Epidermal melanocyte (primary cell): ENCODE measurements at regions not wholly inside any gene's neighbourhood (a gene's known extent, or its start where the extent isn't known, plus 50 kb on each side); places are given as distances from the start of the nearest gene placed in this dataset.
"Not testable (repeated sequence)": the region's sequence is repeated elsewhere in the genome, so short reads cannot be mapped to it uniquely, and the experiment has no call there.

Source experiments
- DNase-seq: peaks from one replicate; pipeline ENCODE4 v3.0.0; 2011; ENCODE audit warnings: low spot score; ENCODE audit not compliant: insufficient read length

DNA sequence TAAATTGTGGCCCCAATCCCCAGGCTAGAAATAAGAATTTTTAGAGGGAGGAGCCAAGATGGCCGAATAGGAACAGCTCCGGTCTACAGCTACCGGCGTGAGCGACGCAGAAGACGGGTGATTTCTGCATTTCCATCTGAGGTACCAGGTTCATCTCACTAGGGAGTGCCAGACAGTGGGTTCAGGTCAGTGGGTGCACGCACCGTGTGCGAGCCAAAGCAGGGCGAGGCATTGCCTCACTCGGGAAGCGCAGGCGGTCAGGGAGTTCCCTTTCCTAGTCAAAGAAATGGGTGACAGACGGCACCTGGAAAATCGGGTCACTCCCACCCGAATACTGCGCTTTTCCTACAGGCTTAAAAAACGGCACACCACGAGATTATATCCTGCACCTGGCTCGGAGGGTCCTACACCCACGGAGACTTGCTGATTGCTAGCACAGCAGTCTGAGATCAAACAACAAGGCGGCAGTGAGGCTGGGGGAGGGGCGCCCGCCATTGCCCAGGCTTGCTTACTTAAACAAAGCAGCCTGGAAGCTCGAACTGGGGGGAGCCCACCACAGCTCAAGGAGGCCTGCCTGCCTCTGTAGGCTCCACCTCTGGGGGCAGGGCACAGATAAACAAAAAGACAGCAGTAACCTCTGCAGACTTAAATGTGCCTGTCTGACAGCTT, 257.7 kb upstream of the MEIS1 start:
- not testable (repeated sequence) for DNase-seq

DNA sequence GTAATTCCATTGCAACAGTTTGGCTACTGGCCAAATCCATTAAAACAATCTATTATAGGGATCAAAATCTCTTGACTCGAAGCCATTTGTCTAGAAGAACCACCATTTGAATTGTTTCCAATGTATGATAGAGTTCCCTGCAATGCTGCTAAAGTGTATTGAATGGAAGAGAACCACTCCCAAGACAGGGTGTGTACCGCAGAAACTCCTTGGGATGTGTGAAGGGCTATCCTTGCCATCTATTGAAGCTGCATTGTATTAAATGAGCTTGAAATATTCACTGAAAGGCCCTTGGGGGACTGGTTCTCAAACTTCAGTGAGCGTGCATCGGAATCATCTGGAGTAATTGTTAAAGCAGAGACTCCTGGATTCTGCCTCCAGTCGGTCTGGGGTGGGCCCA, 260.4 kb upstream of the MEIS1 start:
- no peak for DNase-seq

DNA sequence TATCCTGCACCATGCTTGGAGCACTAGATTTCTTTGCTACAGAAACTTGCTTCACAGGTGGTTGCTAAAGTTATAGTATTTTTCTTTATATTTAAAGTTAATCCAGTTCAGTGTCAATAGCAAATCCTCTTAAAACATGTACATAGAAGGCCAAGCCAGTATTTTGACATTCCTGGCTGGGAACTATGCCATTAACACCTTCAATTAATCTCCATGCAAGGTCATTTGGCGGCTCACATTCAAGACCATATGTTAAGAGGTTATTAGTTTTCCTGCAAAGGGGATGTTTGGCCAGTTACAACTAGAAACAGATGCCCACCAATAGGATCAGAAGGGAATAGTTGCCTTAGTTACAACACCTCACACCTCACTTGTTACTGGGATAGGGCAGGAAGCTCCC, 261.3 kb upstream of the MEIS1 start:
- no peak for DNase-seq

DNA sequence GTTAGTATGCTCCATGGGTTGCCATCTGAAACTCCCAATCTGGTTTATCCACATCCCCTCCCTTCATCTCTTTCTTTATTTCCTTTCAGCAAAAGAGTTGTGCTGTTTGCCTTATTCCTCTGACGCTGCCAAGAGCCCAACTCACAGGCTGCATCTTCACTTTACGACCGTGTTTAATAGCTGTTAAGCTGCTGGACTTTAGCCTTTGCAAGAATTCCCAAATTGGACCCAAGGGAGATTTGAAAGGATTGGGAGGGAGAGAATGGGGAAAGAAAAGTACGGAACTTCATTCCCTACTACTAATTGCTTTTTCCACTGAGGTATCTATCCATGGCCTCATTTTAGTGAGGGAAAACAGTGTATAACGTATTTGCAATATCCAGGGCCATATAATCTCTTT, 263.4 kb upstream of the MEIS1 start:
- DNase-seq = no peak

DNA sequence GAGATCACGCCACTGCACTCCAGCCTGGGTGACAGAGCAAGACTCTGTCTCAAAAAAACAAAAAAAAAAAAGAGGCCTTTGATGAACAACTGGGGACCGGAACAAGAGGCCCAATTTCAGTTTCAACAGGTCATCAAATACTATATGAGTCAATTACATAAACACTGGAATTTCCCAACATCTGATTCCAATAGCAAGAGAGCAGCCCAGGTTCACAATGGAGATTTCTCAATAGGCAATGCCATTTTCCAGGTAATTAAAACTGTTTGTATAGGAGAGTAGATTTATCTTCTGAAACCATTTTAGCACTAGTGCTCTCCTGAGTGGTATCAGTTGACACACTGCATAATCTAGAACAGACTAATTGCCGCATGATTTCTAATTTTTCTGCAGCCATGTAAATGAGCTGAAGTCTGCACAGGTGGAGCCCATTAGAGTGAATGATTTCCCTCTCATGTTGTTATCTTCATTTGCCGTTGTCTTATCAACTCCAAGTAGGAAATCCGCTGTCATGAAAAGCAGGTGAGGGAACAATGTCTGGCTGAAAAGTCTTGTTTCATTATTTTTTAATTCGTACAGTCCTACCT, 264.1 kb upstream of the MEIS1 start:
- DNase-seq = no peak

DNA sequence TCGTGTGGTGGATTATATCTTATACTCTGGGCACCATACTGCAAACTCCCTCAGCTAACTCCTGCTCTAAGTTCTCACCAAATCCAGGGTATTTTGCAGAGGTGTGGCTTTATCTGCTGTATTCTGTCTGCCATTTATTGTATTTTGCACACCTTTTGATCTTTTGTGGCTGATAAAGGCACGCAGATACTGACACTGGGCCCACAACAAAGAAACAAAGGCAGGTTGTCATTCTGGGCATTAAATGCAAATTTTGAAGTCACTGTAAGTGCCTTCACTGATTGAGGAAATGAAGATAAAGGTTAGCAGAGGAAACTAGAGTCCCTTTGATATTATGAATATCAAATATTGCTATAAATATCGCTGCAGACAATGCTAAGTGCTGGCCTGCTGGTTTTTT, 265.8 kb upstream of the MEIS1 start:
- DNase-seq = no peak

DNA sequence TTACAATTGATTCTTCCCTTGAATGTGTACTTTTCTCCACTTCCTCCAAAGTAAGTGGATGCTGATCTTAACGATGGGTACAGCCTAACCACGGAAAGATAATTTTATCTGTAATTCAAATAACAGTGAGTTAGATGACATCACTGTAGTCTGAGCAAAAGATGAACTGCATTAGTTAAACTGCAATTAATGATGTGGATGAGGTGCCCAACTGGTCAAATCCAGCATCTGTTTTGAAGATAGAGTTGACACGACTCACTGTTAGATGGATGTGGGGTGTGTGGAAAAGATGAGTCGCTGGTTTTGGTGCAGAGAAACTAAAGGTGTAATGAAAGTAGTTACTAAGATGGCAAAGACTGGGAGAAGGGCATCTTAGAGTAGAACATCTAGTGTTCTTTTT, 270.5 kb upstream of the MEIS1 start:
- no peak for DNase-seq

DNA sequence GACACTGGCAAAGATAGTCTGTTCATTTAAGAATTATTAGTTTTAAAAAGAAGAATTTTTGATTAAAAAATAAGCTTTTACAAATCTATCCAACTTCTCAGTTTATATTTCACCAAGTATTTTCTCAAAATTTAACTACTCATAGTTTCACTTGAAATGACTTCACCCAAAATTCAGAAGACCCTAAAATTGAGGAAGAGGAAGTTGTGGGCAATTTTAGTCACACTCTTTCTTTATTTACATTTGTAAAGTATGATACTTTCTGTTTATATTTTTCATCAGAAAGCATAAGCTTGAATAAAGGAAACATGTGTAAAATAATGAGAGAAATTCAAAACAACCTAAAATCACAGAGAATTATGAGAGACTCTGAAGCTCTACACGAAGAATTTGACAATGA, 278.8 kb upstream of the MEIS1 start:
- DNase-seq = no peak

DNA sequence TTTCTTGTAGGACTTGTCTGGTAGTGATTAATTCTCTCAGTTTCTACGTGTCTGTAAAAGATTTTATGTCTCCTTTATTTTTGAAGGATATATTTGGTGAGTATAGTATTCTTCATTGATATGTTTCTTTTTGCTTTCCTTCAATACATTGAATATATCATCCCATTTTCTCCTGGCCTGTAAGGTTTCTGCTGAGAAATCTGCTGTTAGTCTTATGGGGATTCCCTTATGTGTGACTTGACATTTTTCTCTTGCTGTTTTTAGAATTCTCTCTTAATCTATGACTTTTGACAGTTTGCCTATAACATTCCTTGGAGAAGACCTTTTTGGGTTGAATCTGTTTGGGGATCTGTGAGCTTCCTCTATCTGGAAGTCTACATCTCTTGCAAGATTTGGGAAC, 281.0 kb upstream of the MEIS1 start:
- no peak for DNase-seq

DNA sequence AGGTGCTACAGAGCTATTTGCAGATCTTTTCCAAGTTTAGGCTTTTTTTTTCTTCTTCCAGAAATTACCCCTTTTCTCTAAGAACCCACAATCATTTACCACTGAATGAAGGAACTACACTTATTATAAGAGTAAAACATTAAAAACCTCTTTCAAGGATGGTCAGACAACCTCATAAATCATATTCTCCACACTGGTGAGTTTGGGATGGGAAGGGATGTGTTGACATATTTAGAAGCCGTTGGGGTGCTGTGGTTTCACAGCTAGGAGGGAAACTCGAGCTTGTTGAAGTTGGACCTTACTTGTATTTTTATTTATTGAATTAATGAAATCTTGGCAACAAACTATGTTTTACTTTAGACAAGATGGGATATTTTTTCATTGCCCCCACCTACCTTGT, 289.4 kb upstream of the MEIS1 start:
- no peak for DNase-seq

DNA sequence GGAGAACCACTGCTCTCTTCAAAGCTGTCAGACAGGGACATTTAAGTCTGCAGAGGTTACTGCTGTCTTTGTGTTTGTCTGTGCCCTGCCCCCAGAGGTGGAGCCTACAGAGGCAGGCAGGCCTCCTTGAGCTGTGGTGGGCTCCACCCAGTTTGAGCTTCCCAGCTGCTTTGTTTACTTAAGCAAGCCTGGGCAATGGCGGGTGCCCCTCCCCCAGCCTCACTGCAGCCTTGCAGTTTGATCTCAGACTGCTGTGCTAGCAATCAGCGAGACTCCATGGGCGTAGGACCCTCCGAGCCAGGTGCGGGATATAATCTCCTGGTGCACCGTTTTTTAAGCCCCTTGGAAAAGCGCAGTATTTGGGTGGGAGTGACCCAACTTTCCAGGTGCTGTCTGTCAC, 290.6 kb upstream of the MEIS1 start:
- not testable (repeated sequence) for DNase-seq

DNA sequence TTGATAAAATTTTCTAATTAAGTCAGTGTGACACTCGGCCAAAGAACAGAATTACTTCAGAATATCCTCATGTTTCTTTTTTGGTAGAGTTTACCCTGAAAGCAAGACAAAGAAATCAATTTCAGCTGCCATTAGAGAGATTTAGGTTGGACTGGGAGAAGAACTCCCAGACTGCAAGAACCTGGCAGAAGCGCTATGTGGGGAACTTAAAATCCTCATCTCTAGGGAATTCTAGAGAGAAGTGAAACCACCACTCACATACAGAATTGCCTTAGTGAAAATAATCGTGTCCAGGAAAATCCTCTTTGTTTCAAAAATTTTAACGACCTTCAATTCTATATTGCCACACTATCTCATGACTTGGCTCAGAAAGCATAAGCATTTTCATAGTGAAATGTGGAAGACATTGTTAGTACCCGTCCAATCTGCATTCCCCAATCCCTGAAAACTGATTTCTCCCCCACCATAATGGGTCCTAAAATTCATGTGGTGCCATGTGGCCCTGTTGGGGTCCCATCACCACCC, 297.3 kb upstream of the MEIS1 start:
- DNase-seq = no peak

DNA sequence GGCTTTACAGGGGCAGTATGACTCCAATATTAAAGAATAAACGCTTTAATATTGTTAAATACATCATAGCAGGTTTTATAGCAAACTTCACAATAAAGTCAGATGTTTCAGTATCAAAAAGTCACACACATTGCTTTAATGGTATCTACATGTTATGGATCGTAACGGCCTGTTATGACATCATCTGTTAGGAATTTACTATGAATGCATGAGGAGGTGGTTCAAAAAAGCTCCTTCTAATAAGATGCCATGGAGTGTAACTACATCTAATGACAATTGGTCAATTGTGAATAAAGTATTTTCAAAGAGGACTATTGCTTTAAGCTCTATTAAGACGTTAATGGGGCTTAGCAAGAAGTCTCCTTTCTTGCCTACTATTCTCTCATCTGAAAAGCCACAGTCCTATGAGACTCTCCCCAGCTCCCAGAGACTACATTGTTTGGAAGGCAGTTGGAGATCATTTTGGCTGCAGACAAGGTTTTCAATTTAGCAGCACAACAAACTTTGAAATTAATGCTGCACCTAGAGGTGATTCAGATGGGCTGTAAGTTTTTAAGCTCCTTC, 300.7 kb upstream of the MEIS1 start:
- no peak for DNase-seq

DNA sequence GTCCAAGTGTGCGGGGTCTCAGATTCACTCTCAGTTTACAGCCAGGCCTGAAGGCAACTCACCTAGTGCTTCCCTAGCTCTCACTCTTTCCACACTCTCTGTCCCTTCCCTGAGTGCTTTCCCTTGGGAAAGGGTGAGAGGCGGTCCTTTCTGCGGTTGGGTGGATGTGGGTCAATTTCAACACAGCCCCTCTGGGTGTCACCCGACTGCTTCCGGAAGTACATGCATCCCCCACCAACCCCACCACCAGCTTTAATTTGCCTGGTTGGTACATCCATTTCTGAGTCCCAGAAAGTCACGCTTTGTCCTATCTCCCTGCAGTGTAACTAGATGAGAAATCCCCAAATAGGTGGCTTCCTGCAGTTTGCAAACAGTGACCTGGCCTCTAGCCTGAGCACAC, 307.3 kb upstream of the MEIS1 start:
- DNase-seq = no peak

DNA sequence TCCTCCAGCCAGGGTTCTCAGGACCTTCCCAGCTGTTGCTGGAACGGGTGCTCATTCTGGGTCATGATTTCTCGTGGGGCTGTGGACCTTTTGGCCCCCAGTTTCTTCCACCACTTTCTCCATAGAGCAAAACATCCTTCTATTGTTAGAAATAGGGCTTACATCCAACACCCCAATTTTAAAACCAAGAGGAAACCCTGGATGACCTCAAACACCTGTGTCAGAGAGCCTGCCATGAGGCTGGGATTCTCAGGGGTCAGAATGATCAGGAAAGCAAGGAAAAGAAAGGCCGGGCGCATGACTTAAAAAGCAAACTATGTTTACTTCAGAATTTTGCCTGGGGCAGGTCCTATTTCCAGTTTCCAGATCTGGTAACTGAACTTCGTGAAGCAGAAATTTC, 307.9 kb upstream of the MEIS1 start:
- no peak for DNase-seq

DNA sequence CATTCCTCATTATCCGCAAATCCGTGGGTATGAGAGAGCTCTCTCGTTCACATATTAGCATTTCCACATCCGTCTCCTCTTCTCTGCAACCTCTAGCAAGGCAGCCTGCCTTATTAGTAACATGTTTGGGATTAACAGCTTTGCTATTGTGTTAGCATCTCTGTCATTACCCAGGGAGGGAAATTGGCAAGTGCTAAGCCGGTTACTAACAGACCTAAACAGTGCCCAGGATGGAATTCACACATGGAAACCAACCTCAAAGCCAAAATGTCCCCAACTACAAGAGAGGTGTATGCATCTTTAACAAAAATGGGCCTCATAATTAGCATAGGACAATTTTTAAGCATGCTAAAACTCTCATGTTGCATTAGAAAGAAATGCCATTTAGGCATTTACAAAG, 309.0 kb upstream of the MEIS1 start:
- no peak for DNase-seq

DNA sequence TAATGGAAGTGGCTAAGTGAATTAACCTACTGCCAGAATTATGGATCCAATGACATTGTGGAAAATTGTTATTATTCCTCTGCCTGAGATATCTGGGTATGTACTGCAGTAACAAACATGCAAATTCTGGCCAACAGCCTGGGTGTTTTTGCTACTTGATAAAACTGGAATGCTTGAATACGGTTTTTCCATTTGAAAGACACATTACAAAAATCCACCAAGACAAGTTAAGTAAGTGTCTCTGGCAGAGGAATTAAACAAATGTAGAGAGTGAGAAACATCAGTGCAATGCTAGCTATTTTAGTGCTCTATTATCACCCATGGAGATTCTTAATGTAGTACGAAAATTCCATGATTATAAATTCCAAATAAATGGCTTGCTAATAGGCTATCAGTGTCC, 312.4 kb upstream of the MEIS1 start:
- DNase-seq = no peak

DNA sequence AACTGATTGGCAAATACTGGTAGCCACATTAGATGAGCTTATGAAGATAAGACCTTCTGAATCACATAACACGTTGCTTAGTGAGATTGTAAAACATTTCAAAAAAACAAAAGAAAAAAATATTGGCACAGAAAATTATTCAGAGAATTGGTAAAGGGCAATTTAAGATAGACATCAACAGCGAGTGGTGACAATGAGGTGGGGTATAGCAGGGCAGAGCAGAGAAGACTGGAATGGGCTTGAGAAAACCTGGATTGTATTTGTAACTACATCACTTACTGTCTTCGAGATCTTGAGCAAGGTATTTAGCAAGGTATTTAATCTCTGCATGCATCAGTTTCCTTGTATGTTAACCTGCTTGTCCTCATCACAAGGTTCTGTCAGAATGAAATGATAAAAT, 313.0 kb upstream of the MEIS1 start:
- no peak for DNase-seq

DNA sequence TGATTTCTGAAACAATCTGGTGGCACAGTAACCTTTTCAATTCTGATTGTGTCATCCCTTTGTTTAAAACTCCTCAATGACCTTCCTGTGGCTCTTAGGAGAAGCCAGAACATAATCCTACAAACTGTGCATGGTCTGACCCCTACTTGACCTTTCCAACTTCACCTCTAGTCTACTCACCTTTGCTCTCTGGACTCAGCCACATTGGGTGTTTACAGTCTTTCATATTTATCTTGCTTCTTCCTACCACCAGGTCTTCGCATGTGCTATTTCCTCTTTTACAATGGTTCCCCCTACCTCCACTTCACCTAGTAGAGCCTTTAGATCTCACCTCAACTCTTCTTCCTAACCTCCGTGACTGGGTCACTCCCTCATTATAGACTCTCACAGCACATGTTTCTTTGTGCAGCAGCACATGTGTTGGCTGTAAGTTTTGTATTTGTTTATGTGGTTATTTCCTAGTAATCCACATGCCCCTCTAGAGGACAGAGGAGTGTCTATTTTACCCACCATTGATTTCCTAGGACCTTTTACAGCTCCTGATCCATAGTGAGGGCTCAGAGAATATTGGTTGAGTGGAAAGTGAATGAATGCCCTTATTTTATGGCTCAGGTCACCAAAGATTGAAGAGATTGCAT, 320.8 kb upstream of the MEIS1 start:
- DNase-seq = no peak

DNA sequence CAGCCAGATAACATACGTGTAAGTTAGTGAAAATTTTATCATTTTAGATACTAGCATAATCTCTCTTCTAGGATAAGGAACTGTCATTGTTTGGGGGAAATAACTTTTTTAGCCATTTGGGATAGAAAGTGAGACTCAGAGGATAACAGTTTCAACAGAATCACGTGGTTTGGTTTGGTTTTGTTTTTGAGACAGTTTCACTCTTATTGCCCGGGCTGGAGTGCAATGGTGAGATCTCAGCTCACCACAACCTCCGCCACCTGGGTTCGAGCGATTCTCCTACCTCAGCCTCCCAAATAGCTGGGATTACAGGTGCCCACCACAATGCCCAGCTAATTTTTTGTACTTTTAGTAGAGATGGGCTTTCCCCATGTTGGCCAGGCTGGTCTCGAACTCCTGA, 323.2 kb upstream of the MEIS1 start:
- DNase-seq = no peak

DNA sequence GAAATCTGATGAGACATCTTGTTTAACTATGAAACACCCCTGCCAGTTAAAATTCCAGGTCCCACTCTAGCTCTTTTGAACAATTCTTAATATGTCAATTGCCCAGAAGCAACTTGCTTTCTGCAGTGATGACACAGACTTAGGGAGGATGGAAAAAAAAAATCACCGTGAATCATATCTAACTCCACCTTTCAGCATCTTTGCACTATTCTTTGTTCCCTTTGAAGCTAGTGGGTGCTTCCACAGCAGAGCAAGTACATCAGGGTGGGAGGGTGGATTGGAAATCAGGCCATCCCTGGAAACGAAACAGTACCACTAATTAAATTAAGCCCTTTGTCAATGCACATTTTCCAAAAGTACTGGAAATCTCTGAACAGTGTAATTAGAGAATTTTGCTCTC, 324.3 kb upstream of the MEIS1 start:
- no peak for DNase-seq

DNA sequence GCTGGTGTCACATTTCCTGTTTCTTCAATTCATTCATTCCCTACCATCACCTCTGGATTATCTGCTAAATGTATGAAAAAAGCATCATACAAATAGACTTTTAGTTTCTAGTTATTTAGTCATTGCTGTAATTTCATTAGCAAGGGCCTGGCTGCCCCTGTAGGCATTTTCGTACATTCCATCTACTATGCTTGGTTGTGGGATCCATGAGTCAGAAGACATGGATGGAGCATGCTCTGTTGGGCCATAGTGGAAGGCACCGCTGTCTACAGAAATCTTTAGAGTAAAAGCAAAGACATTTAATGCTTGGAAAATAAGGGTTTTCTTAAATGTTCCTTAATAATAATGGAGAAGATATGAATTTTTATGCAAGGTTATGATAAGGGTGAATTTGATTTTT, 324.8 kb upstream of the MEIS1 start:
- DNase-seq = no peak

DNA sequence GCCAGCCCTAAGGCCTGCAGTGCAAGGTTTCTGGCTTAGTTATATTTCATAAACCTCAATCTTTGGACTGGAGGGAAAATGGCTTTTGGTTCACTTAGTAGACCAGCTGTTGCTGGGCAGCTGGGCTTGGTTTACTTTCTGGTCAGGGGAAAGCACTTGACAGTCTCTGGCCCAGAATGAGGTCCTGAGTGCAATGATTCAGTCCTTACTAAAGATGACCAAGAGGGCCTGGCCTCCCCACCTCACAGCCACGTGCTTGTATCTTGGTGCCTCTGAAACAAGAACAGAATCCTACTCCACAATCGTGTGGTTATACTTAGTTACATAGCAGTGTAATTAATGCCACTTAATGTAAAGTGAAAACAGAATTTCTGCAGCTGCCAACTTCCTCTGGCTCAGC, 325.5 kb upstream of the MEIS1 start:
- no peak for DNase-seq
